ENCODE measurements at regions not wholly inside any gene's neighbourhood (a gene's known extent, or its start where the extent isn't known, plus 50 kb on each side); places are given as distances from the start of the nearest gene placed in this dataset.
"Not testable (repeated sequence)": the region's sequence is repeated elsewhere in the genome, so short reads cannot be mapped to it uniquely, and the experiment has no call there.

DNA sequence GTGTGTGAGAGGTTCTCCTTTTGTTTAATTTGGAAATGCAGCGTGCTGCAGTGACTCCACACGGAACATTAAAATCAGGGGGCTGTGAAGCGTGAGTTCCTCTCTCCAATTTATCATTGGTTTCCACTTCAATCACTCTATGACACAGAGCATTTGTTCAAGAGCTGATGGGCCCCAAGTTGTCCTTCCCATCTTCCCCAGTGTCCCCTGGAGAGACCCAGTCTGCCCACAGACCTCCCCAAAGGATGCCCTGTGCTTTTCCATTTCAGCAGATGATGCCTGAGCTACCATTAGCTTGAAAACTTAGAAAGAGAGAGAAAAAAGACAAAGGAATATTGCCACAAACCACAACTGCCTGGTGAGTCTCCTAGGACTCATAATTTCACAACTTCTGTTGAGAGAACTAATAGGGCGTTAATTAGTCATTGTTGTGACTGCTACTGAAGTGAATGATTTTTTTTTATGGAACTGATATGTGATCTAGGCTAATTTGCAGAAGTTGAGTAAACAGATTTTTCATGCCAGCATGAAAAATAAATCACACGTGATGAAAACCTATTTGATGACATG is 772.7 kb downstream of the SEMA5A start:
- no peak for DNase-seq (ENCODE audit: low read depth in 2 of 2)

DNA sequence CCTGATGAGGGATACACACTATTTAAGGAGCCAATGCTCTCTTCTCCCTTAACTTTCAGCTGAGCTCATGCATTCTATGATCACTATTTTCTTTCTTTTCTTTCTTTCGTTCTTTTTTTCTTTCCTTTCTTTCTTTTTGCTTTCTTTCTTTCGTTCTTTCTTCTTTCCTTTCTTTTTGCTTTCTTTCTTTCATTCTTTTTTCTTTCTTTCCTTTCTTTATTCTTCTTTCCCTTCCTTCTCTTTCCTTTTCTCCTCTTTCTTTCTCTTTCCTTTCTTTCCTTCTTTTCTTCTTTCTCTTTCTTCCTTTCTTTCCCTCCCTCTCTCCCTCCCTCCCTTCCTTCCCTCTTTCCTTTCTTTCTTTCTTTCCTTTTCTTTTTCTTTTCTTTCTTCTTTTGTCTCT is 761.2 kb downstream of the SEMA5A start:
- DNase-seq (ENCODE audit: low read depth in 2 of 2), result no peak

DNA sequence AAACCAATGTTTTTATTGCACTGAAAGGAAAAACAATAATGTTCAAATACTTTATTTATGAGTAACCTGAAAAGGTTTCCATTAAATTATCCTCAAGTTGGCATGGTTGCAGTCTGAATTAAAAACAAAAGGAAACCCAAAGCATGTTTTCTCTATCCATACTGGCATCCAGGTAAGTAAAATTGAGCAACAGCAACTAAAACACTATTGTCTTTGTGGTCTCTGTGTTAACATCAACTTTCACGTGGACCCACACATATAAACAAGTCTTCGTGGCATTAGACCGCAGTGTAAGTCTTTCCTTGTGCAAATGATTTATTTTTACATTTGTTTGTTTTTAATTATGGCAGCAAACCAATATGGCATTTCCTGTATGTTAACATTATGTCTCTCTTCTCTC is 757.6 kb downstream of the SEMA5A start:
- DNase-seq (ENCODE audit: low read depth in 2 of 2), result no peak

DNA sequence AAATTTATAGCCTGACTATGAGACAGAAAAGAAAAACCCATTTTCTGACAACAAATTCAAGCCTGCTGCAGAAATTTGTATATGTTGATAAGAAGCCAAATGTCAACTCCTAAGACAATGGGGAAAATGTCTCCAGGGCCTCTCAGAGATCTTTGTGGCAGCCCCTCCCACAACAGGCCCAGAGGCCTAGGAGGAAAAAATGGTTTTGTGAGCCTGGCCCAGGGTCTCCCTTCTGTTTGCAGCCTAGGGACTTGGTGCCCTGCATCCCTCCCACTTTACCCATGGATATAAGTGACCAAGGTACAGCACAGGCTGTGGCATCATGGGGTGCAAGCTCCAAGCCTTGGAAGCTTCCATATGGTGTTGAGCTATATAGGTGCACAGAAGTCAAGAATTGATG is 740.2 kb downstream of the SEMA5A start:
- no peak for DNase-seq (ENCODE audit: low read depth in 2 of 2)

DNA sequence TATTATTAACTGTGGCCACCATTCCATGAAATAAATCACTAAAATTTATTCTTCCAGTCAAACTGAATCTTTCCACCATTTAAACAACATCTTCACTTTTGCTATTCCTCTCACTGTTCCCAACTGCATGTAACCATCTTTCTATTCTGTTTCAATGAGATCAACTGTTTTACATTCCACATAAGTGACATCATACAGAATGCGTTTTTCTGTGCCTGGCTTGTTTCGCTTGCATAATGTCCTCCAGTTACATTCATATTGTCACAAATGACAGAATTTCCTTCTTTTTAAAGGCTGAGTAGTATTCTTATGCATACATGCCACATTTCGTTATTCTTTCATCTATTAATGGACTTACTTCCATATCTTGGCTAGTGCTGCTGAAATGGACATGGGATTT is 738.2 kb downstream of the SEMA5A start:
- DNase-seq (ENCODE audit: low read depth in 2 of 2), result no peak

DNA sequence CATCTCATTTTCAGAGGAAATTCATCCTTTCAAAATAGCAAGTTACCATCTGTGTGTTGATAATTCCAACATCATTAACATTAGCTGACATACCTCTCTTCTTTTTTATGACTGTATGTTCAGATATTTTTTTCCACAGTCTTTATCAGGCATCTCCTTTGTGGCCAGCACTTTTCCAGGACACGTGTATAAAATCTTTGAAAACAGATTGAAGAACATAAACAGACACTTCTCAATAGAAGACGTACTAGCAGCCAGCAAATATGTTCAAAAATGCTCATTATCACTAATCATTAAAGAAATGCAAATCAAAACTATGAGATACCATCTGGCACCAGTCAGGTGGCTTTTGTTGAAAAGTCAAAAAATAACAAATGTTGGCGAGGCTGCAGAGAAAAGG is 734.3 kb downstream of the SEMA5A start:
- no peak for DNase-seq (ENCODE audit: low read depth in 2 of 2)

DNA sequence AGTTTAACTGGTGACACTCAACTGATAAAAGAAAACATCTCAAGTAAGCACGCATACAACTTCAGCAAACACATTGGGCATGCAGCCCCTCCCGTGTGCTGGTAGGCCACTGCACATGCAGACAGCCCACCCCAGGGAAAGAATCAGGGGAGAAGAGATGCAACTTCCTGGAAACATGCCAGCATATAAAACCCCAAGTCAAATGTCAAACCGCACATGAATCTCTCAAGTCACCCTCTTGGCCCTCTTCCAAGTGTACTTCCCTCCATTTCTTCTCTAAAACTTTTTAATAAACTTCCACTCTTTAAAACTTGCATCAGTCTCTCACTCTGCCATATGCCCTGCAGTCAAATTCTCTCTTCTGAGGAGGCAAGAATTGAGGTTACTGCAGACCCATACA is 732.7 kb downstream of the SEMA5A start:
- DNase-seq (ENCODE audit: low read depth in 2 of 2), result no peak

DNA sequence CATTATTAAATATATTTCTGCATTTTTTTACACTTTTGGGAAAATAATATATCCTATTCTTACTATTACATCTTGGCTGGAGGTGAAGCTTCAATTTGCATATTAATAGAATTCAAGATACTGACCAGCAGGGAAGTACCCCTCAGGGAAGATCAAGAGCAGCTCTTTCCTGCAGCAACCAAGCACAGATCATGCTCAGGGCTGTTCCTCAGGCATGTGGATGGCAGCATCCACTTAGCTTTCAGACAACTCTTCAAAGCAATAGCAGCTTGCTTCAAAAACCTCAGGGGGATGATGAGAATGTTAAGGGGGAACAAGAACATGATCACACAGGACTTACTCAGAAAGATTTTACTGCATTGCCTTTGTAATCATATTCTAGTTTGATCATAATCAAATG is 731.8 kb downstream of the SEMA5A start:
- no peak for DNase-seq (ENCODE audit: low read depth in 2 of 2)

DNA sequence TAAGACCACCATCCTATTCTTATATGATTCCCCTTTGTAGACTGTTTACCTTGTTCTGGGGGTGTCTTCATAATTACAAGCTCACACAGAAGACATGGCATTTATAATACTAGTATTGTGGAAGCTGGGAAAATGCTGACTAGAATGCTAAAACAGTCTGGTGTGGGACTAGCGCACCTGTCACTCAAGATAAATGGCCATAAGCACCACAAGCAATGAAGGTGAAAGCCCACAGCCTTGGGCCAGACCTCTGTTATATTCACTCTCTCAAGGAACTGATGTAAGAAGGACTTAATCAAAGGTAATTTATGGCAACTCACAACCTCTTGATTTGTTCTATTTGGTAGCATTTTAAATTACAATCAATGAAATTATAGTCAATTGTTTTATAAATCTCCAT is 721.5 kb downstream of the SEMA5A start:
- DNase-seq (ENCODE audit: low read depth in 2 of 2), result no peak

DNA sequence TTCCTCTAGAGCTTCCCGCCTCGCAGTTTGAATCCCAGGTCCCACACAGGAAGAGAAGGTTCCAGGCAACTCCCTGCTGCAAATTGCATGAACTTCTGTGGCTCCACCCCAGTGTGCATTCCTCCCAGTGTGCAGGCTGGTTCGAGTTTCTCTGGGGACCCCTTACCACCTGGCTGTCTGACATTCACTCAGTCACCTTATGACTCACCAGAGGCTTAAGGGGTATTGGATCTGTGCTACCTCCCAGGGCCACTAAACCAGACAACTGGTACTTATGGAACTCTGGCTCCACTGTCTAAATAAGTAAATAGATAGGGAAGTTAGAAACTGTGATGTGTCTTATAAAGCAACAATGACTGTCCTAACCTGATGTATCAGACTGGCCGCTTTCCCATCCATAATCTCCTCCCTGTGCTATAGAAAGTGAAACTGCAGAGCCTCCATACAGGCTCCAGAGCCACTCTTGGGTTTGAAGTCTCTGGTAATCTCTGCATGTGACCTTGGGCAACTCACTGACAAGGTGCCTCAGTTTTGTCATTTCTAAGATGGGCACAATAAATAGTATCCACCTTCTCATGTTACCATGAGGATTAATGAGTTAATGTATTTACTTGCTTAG is 720.6 kb downstream of the SEMA5A start:
- no peak for DNase-seq (ENCODE audit: low read depth in 2 of 2)

DNA sequence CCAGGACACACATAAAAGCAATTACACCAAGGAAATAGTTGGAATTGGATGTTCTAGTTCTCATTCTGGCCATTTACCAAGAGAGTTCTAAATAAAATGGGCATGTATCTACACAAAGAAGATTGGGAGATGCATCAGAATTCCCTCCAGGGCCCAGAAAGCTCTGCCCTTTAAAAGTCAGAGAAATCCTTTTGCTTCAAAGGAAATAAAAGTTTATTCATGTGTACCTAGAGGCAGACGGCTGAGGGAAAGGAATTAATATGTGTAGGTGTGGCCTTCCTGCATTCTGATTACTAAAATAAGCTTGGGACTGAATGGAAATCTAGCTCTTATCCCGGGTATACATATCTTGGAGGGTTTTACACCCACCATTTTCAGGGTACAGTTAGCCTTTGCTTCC is 719.4 kb downstream of the SEMA5A start:
- no peak for DNase-seq (ENCODE audit: low read depth in 2 of 2)

DNA sequence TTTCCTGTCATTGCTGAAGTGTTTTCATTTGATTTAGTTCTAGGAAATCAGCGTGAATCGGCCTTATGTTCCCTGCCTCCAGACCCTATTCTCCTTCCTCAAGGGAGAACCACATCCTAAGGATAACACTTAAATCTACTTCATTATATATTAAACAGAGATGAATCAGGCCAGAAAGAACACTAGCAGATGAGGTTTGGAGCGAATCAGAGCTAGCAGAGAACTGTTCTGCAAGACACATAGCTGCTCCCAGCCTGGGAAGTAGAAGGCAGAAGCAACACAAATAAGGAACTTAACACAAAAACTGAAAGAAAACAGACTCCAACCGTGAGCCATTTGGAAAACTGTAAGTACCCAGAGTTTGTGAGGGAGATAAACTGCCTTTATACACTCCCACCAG is 718.2 kb downstream of the SEMA5A start:
- DNase-seq (ENCODE audit: low read depth in 2 of 2), result no peak

DNA sequence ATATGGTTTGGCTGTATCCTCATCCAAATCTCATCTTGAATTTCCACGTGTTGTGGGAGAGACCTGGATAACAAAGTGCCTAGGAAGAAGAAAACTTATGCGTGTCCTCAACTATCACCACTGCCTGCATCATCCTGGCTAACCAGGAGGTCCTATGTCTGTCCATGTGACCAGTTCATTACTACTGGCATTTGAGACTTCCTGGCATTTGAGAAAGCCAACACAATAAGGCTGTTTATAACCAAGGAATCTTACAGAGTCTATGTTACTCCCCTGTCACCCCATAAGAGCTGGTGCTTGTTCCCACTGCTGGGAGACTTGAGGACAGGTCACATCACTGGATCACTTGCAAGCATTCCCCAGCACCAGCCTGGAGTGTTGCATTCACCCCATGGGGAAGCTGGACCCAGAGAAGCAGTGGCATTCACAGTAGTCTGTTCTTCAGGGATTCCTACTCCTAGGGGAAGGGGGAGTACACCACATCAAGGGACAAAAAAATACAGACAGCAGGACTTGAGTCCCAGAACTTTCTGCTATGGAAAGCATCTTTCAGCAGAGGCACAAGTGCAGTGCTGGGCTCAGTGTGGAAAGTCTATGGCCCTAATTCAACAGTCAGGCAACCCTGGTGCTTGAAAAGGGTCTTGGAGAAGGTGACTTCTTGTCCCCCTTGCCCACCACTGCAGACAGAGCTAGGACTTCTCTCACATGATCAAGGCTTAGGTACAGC is 717.1 kb downstream of the SEMA5A start:
- DNase-seq (ENCODE audit: low read depth in 2 of 2), result no peak

DNA sequence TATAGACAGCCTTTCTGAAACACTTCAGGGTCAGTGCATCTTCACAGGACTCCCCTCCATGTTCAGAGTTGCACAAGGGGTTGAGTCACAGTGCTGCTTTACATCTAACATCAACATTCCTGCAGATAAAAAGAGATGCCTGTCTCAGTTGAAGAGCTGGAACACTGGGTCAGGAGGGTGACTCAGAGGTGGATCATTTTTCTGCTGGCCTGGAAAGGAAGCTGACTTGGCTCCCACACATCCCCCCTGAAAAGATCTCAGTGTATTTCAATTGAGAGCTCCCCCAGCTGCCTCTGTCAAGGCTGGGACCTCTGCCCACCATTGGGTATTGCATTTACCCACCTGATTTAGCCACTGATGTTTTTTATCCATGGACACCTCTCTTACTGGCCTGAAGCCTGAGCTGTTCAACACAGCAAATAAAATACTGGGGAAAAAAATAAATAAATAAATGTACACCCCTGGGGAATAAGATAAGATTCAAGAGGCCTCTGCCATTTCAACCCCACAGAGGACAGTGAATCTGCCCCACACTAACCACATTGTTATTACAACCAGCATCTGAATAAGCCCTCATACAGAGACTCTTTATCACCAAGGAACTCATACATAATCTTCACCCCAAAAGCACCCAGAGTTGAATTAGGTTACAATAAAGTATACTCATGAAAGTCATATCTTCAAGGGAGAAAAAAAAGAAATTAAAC is 716.4 kb downstream of the SEMA5A start:
- DNase-seq (ENCODE audit: low read depth in 2 of 2), result no peak

DNA sequence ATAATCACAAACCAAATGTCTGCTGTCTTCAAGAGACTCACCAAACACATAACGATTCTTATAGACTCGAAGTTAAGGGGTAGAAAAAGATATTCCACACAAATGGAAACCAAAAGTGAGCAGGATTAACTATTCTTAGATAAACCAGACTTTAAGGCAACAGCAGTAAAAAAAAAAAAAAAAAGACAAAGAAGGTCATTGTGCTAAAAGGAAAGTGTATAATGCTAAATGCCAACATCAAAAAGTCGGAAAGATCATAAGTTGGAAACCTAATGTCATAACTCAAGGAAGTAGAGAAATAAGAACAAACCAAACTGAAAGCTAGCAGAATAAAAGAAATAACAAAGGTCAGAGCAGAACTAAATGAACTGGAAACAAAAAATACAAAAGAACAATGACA is 714.6 kb downstream of the SEMA5A start:
- DNase-seq (ENCODE audit: low read depth in 2 of 2), result no peak

DNA sequence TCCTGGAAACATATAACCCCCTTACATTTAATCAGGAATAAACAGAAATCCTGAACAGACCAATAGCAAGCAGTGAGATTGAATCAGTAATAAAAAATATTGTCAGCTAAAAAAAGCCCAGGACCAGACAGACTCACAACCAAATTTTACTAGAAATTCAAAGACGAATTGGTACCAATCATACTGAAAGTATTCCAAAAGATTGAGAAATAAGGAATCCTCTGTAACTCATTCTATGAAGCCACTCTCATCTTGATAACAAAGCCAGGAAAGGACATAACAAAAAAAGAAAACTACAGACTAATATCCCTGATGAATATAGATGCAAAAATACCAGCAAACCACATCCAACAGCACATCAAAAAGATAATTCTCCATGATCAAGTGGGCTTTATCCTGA is 714.0 kb downstream of the SEMA5A start:
- DNase-seq (ENCODE audit: low read depth in 2 of 2), result no peak

DNA sequence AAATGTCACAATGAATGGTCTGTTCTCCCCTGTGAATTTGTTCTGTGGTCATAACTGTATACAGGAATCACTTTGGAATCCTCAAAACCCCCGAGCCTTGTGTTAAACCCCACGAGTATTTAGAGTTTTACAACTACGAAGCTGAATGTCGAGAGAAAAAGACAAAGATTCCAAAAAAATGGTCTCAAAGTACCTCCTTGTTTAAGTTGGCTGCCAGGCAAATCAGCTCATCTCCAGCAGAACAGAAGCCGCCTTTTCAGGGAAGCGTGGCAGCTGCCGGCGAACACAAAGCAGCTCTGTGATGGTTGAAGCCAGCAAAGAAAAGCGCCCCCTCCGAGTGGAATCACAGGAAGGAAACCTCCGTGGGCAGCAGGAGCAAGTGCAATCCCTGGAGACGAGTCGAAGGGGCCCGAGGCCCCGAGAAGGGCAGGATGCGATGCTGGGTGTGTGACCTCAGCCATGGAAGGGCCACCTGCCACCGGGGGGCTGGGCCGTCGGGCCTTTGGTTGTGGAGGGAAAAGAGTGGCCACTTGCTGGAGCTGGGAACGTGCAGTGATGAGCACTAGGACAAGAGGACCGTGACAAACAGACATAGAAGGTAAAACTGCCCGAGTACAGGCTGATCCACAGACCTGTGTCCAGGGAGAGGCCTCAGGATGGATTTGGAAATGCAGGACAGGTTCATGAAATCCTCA is 706.4 kb downstream of the SEMA5A start:
- no peak for DNase-seq (ENCODE audit: low read depth in 2 of 2)

DNA sequence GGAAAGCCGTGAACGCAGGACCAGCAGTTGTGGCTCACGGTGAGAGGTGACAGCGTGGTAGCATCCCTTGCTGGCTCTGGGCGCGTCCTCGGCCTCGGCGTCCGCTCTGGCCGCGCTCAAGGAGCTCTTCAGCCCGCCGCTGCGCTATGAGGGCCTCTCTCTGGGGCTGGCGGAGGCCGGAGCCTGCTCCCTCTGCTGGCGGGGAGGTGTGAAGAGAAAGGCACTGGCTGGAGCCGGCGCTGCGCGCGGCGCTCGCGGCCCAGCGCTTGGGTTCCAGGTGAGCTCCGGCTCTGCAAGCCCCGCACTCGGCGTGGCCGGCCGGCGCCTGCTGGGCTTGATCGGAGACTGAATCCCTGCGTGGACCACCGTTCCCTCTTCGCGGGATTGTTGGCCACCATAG is 705.6 kb downstream of the SEMA5A start:
- DNase-seq (ENCODE audit: low read depth in 2 of 2), result no peak

DNA sequence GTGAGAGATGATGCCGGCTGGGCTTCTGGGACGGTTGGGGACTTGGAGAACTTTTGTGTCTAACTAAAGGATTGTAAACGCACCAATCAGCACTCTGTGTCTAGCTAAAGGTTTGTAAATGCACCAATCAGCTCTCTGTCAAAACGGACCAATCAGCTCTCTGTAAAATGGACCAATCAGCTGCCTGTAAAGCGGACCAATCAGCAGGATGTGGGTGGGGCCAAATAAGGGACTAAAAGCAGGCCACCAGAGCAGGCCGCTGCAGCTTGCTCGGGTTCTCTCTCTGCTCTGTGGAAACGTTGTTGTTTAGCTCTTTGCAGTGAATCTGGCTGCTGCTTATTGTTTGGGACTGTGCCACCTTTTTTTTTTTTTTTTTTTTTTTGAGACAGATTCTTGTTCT is 705.1 kb downstream of the SEMA5A start:
- not testable (repeated sequence) for DNase-seq (ENCODE audit: low read depth in 2 of 2)

DNA sequence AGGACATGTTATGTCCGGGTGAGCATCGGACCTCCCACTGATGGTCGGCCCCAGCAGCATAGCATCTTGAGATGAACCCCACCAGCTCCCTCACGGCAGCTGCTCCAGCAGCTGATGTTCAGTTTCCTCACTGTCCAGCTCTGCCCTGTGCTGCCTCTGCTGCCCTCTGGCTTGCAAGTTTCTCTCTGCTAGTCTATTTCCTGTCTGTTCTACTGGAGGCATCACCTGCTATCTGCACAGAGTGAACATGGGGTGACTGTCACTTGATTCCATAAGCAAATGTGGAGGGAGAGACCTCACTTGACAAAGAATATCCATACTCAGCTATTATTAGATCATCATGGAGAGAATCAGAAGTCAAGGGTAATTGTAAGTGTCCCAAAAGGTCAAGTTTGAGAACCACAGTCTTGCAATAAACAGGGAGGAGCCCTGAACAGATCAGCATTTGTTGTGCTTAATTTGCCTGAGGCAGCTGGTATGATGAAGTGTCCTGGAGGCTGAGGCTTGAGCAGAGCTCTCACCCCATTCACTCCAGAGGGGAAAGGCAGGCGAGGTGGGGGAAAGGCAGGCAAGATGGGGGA is 702.8 kb downstream of the SEMA5A start:
- DNase-seq (ENCODE audit: low read depth in 2 of 2), result no peak

DNA sequence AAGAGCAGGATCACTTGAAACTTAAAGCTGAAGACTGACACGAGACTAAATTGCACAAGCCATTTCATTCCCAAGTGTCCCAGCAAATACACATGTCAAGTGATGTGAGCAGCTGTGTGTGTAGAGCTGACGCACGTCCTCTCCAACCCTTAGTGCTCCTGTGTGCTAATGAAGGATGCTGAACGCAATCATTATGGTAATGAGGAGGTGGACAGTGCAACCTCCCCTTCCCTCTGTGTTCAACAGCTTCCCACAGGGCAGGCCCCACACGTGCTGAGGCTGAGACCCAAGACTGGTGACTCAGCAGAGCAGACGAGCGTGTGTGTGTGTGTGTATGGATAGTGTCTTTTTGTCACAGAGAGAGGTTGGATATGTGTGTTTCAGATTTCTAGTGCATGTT is 702.1 kb downstream of the SEMA5A start:
- no peak for DNase-seq (ENCODE audit: low read depth in 2 of 2)

DNA sequence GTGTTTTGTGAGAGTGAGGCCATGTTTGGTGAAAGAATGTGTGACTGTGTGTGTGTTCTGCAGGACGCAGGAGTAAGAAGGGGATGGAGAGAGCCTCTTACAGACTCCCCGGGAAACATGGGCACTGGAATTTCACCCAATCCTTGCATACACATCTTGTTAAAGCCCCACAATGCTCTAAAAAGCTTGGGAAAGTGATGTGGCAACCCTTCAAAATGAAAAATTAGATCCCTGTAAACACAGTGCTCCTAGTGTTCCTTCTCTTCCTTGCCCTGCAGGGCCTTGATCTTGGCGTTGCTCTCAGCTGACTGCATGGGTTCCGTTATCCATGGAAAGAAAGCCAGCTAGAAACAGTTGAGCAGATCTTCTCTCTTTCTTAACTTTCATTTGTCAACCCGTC is 701.7 kb downstream of the SEMA5A start:
- no peak for DNase-seq (ENCODE audit: low read depth in 2 of 2)
